Nephron (organoid): ENCODE measurements at regions not wholly inside any gene's neighbourhood (a gene's known extent, or its start where the extent isn't known, plus 50 kb on each side); places are given as distances from the start of the nearest gene placed in this dataset.

Experiments
- H3K27ac Mint-ChIP-seq, 3 experiments: 2 replicates each; pipeline ENCODE4 v1.8.0; 2020; ENCODE audit warnings: mixed read lengths in 3 of 3, mild to moderate bottlenecking in 2 of 3, moderate library complexity in 1 of 3
- H3K27me3 Mint-ChIP-seq: 2 replicates; pipeline ENCODE4 v1.8.0; 2021; ENCODE audit warnings: low read depth, mild to moderate bottlenecking, moderate library complexity, mixed read lengths
- H3K36me3 Mint-ChIP-seq: 2 replicates; pipeline ENCODE4 v1.8.0; 2020; ENCODE audit warnings: low read depth, mixed read lengths
- H3K4me1 Mint-ChIP-seq: 2 replicates; pipeline ENCODE4 v1.8.0; 2020; ENCODE audit warnings: mixed read lengths
- H3K4me3 Mint-ChIP-seq, 3 experiments: 2 replicates each; pipeline ENCODE4 v1.8.0; 2020; ENCODE audit warnings: mild to moderate bottlenecking in 3 of 3, mixed read lengths in 3 of 3, moderate library complexity in 2 of 3
- H3K9me3 Mint-ChIP-seq: 2 replicates; pipeline ENCODE4 v1.8.0; 2020; ENCODE audit warnings: mixed read lengths
- TF ChIP-seq, protein P1 (sequence below), 3 experiments: fragments of 200-600 bp; sonication (generic); IDR thresholded peaks; one replicate each; pipeline ENCODE4 v1.5.0; 2021; ENCODE audit warnings: antibody characterized with exemption in 3 of 3; ENCODE audit not compliant: unreplicated experiment in 3 of 3

DNA sequence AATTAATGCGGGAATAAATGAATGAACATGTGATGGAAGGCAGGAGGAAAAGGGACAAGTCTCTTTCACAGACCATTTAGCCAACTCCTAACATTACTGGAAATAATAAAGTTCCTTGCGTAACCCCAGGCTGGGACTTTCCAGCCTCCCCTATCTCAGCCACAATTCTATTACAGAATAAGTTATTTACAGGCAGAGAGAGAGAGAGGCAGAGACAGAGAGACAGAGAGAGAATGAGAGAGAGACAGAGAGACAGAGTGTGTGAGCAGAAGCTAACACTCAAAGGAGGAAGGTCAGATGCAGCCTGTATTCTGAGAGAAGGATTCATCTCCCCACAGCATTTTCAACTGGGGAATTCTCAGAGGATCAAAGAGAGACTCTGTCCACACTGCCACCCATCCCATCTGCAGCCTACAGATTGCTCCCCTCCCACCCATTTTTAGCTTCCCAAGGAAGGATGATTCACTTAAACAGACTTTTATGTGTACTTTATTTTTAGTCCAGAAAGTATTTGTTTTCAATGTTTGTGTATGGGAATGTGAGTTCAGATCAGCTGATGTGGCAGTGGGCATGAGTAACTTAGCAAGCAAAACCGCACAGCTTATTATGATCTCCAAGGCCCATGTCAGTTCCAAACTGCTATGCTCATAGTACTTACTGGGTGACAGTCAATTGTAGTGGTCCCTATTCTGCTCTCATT is 165.7 kb downstream of the CAND1 start:
- Mint-ChIP-seq H3K36me3 (no peaks in the 10 kb centered on the region), H3K4me3 (no peak overlapping the region), H3K4me1 (peaks cover 54% of the 10 kb centered on the region), H3K9me3 (no peaks in the 10 kb centered on the region), H3K27ac (peak overlapping the region; percentile 5 to 34 (median 13)), H3K27me3 (peaks cover 3% of the 10 kb centered on the region)
- TF ChIP-seq, protein P1, sequence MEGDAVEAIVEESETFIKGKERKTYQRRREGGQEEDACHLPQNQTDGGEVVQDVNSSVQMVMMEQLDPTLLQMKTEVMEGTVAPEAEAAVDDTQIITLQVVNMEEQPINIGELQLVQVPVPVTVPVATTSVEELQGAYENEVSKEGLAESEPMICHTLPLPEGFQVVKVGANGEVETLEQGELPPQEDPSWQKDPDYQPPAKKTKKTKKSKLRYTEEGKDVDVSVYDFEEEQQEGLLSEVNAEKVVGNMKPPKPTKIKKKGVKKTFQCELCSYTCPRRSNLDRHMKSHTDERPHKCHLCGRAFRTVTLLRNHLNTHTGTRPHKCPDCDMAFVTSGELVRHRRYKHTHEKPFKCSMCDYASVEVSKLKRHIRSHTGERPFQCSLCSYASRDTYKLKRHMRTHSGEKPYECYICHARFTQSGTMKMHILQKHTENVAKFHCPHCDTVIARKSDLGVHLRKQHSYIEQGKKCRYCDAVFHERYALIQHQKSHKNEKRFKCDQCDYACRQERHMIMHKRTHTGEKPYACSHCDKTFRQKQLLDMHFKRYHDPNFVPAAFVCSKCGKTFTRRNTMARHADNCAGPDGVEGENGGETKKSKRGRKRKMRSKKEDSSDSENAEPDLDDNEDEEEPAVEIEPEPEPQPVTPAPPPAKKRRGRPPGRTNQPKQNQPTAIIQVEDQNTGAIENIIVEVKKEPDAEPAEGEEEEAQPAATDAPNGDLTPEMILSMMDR (IDR thresholded peaks at IDR 0.05; ENCODE audit: unreplicated experiment in 3 of 3) = no peak

DNA sequence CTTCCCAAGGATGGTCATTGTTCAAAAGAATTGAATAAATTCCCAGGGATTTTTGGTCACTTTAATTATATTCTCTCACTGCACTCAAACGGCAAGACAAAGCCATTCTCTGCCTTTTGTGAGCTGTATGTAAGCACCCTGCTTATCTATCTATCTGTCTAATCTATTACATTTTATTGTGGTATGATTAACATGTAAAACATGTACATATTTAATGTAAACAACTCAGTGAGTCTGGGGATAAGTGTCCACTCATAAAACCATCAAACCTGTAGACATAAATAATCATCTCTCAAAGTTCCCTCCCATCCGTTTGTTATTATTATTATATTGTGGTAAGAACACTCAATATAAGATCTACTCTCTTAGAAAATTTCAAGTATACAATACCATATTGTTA is 167.1 kb downstream of the CAND1 start:
- H3K36me3 Mint-ChIP-seq = no peaks in the 10 kb centered on the region
- peaks cover 3% of the 10 kb centered on the region for H3K27me3 Mint-ChIP-seq
- no peak overlapping the region for H3K27ac Mint-ChIP-seq
- H3K9me3 Mint-ChIP-seq = no peaks in the 10 kb centered on the region
- TF ChIP-seq, protein P1 (IDR thresholded peaks at IDR 0.05; ENCODE audit: unreplicated experiment in 3 of 3) = no peak
- H3K4me1 Mint-ChIP-seq = peaks cover 44% of the 10 kb centered on the region
- no peak overlapping the region for H3K4me3 Mint-ChIP-seq

DNA sequence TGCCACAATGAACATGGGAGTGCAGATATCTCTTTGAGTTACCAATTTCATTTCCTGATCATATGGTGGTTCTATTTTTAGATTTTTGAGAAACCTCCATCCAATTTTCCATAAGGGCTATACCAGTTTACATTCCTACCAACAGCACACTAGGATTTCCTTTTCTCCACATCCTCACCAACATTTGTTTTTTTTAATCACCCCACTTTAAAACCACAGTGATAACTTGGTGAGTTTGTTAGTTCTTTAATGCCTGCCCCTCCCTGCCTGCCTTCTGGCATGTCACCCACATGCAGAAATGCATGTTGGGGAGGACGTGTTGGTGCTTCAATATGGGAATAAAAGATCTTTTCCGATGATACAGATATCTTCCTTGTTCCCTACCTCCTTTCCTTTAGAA is 167.9 kb downstream of the CAND1 start:
- H3K27ac Mint-ChIP-seq = peak overlapping the region in 1 of 3 experiments; percentile 8
- no peak overlapping the region for H3K4me3 Mint-ChIP-seq
- H3K36me3 Mint-ChIP-seq = no peaks in the 10 kb centered on the region
- peaks cover 3% of the 10 kb centered on the region for H3K27me3 Mint-ChIP-seq
- peaks cover 46% of the 10 kb centered on the region for H3K4me1 Mint-ChIP-seq
- TF ChIP-seq, protein P1 (IDR thresholded peaks at IDR 0.05; ENCODE audit: unreplicated experiment in 3 of 3) = no peak
- no peaks in the 10 kb centered on the region for H3K9me3 Mint-ChIP-seq

DNA sequence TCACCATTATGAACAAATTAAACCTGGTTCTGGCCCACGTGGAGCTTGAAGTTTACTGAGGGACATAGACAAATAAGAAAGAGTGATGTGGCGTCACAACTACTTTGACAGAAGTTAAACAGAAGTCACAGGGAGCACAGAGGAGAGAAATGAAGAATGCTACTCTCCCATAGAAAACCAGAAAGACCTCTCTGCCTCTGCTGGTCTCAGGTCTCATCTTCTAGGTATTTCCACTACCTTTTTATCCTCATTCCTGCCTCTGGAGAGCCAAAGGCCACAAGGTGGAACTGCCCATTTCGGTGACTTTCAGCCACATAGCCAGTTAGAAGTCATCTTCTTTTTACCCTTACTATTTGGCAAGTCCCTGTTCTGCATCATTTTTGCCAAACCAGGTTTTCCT is 170.5 kb downstream of the CAND1 start:
- TF ChIP-seq, protein P1 (IDR thresholded peaks at IDR 0.05; ENCODE audit: unreplicated experiment in 3 of 3) = no peak
- no peak overlapping the region for H3K27ac Mint-ChIP-seq
- peaks cover 49% of the 10 kb centered on the region for H3K4me1 Mint-ChIP-seq
- H3K9me3 Mint-ChIP-seq = no peaks in the 10 kb centered on the region
- peaks cover 3% of the 10 kb centered on the region for H3K27me3 Mint-ChIP-seq
- no peak overlapping the region for H3K4me3 Mint-ChIP-seq
- no peaks in the 10 kb centered on the region for H3K36me3 Mint-ChIP-seq

DNA sequence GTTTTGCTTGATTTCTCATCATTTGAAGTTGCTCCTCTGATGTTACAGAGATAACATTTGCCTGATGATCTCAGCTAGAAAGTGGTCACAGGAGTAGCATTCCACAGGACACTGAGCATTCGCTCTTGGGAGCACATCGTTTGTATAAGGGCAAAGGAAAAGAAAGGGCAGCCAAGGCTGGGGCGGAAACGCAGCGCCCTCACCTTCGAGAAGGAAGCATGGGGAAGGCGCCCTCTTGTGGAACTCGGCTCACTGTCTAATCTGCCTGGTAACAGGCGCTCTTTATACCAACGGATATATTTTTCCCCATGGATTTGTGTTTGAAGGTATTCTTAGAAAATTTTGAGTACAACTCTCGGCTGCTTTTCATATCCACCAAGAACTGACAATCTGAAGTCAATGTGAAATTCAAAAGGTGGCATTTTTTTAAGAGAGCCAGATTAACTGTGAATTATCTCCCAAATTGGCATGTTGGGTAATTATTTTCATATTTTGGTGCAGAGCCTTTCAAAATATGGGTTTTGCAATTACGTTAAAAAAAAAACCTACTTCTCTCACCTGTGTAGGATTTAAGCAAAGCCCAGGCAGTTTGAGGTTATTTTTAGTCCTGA is 172.7 kb downstream of the CAND1 start:
- H3K4me1 Mint-ChIP-seq = peaks cover 34% of the 10 kb centered on the region
- TF ChIP-seq, protein P1 (IDR thresholded peaks at IDR 0.05; ENCODE audit: unreplicated experiment in 3 of 3) = peak; percentile 73 to 90 (median 75)
- no peaks in the 10 kb centered on the region for H3K36me3 Mint-ChIP-seq
- no peaks in the 10 kb centered on the region for H3K27me3 Mint-ChIP-seq
- H3K4me3 Mint-ChIP-seq = peak overlapping the region in 2 of 3 experiments; percentile 35 to 41
- H3K27ac Mint-ChIP-seq = peak overlapping the region; percentile 52 to 90 (median 62)
- H3K9me3 Mint-ChIP-seq = peaks cover 2% of the 10 kb centered on the region
